ENCODE measurements at regions not wholly inside any gene's neighbourhood (a gene's known extent, or its start where the extent isn't known, plus 50 kb on each side); places are given as distances from the start of the nearest gene placed in this dataset.

- no peak overlapping the region for H3K4me3 ChIP-seq (ENCODE audit: low read depth, low read length)
- TF ChIP-seq CTCF (IDR thresholded peaks at IDR 0.05; ENCODE audit: low read depth, low read length): no peak
Observed at GRCh38 chr4:152072001-152072485, 311.2 kb upstream of the GATB start.

GRCh38 chr4:152070854-152071253, 310.0 kb upstream of the GATB start:
- TF ChIP-seq CTCF (IDR thresholded peaks at IDR 0.05; ENCODE audit: low read depth, low read length): no peak
- no peak overlapping the region for H3K4me3 ChIP-seq (ENCODE audit: low read depth, low read length)

- no peak for TF ChIP-seq CTCF (IDR thresholded peaks at IDR 0.05; ENCODE audit: low read depth, low read length)
Observed at GRCh38 chr4:152068866-152069265, 308.1 kb upstream of the GATB start.

GRCh38 chr4:152065545-152065944, 304.7 kb upstream of the GATB start:
- no peak for TF ChIP-seq CTCF (IDR thresholded peaks at IDR 0.05; ENCODE audit: low read depth, low read length)
- H3K4me3 ChIP-seq (ENCODE audit: low read depth, low read length): no peak overlapping the region

More at GRCh38 chr4:152068866-152069265, 308.1 kb upstream of the GATB start:
- no peak overlapping the region for H3K4me3 ChIP-seq (ENCODE audit: low read depth, low read length)

GRCh38 chr4:152064753-152065152, 303.9 kb upstream of the GATB start:
- no peak for TF ChIP-seq CTCF (IDR thresholded peaks at IDR 0.05; ENCODE audit: low read depth, low read length)
- H3K4me3 ChIP-seq (ENCODE audit: low read depth, low read length): no peak overlapping the region

- H3K4me3 ChIP-seq (ENCODE audit: low read depth, low read length): no peak overlapping the region
- no peak for TF ChIP-seq CTCF (IDR thresholded peaks at IDR 0.05; ENCODE audit: low read depth, low read length)
Observed at GRCh38 chr4:152064282-152064681, 303.5 kb upstream of the GATB start.

GRCh38 chr4:152063621-152064240, 302.9 kb upstream of the GATB start:
- no peak for TF ChIP-seq CTCF (IDR thresholded peaks at IDR 0.05; ENCODE audit: low read depth, low read length)
- no peak overlapping the region for H3K4me3 ChIP-seq (ENCODE audit: low read depth, low read length)
